NT2/D1 (cell line): ENCODE measurements at regions not wholly inside any gene's neighbourhood (a gene's known extent, or its start where the extent isn't known, plus 50 kb on each side); places are given as distances from the start of the nearest gene placed in this dataset.

Experiments used
- DNase-seq: peaks from one replicate; pipeline ENCODE4 v3.0.0-alpha.2; 2011; ENCODE audit warnings: low read depth, low spot score
- H3K27me3 ChIP-seq: 2 replicates; pipeline ENCODE4 v1.6.0; 2011; ENCODE audit warnings: mild to moderate bottlenecking; ENCODE audit not compliant: insufficient read length, insufficient read depth
- H3K36me3 ChIP-seq: 2 replicates; pipeline ENCODE4 v1.6.1; 2011; ENCODE audit warnings: mild to moderate bottlenecking, low read length, mixed read lengths; ENCODE audit not compliant: insufficient read depth, insufficient read length
- H3K4me1 ChIP-seq: 2 replicates; pipeline ENCODE4 v1.5.1; 2011; ENCODE audit not compliant: insufficient read depth, insufficient read length
- H3K4me3 ChIP-seq: 2 replicates; pipeline ENCODE4 v1.5.1; 2011; ENCODE audit warnings: low read depth; ENCODE audit not compliant: insufficient read length
- H3K9ac ChIP-seq: 2 replicates; pipeline ENCODE4 v1.6.0; 2011; ENCODE audit warnings: low read depth; ENCODE audit not compliant: insufficient read length
- H3K9me3 ChIP-seq: 2 replicates; pipeline ENCODE4 v1.5.1; 2011; ENCODE audit warnings: mild to moderate bottlenecking, low read length; ENCODE audit not compliant: insufficient read depth
- SUZ12 ChIP-seq: IDR thresholded peaks from 2 replicates; pipeline ENCODE4 v1.6.1; 2011; ENCODE audit not compliant: insufficient read length, insufficient read depth; ENCODE audit errors: extremely low read depth
- YY1 ChIP-seq: IDR thresholded peaks from 2 replicates; pipeline ENCODE4 v1.6.1; 2011; ENCODE audit not compliant: insufficient read length, insufficient read depth
- ZNF274 ChIP-seq: IDR thresholded peaks from 2 replicates; pipeline ENCODE4 v1.6.1; 2011; ENCODE audit warnings: mild to moderate bottlenecking, low read depth, low read length

DNA sequence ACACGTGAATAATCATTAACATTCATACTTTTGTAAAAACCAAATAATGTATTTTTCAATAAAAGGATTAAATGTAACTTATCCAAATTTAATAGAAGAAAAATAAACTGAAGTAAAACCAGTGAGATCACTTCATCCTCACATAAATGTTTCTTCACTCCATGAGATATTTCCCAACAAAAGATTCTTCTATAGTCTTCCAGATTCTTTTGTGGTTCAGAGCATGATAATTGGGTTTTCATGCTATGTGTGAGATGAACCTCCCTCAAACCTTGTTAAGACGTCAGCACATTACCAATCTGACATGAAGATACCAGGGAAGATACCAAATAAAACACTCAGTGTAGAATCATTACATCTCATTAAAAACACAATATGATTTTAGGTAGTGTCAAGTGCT lies 62.9 kb upstream of the OXGR1 start:
- peaks cover 5% of the 10 kb centered on the region; the same call in 1 of the 2 replicates for H3K9me3 ChIP-seq
- no peak overlapping the region for H3K4me3 ChIP-seq
- H3K4me1 ChIP-seq, result no peaks in the 10 kb centered on the region
- no peaks in the 10 kb centered on the region for H3K36me3 ChIP-seq
- no peaks in the 10 kb centered on the region for H3K27me3 ChIP-seq
- DNase-seq, result no peak
- no peak for TF ChIP-seq YY1
- TF ChIP-seq ZNF274, result no peak
- no peak for TF ChIP-seq SUZ12
- H3K9ac ChIP-seq, result no peak overlapping the region

DNA sequence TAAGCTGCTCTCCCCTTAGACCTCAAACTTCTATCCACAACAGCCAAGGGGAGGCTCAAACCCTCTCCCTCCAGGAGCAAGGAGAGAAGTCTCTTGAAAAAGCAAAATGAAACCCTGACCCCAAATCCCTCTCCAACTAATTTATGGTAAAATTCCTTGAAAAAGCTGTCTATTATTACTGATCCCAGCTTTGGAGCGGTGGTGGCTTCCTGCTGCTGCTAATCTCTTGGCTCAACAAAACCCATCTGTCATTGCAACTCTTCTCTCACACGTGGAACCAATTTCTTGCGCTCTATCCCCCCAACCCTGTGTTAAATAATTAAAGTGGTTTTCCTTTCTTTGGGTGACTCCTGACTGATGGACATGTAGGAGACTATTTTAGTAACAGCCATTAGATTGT lies 64.1 kb upstream of the OXGR1 start:
- no peak for DNase-seq
- TF ChIP-seq ZNF274, result no peak
- no peak for TF ChIP-seq YY1
- TF ChIP-seq SUZ12, result no peak
- H3K9ac ChIP-seq, result no peak overlapping the region
- H3K27me3 ChIP-seq, result no peaks in the 10 kb centered on the region
- H3K9me3 ChIP-seq, result peaks cover 5% of the 10 kb centered on the region; the same call in 1 of the 2 replicates
- H3K36me3 ChIP-seq, result no peaks in the 10 kb centered on the region
- H3K4me1 ChIP-seq, result no peaks in the 10 kb centered on the region
- no peak overlapping the region for H3K4me3 ChIP-seq

DNA sequence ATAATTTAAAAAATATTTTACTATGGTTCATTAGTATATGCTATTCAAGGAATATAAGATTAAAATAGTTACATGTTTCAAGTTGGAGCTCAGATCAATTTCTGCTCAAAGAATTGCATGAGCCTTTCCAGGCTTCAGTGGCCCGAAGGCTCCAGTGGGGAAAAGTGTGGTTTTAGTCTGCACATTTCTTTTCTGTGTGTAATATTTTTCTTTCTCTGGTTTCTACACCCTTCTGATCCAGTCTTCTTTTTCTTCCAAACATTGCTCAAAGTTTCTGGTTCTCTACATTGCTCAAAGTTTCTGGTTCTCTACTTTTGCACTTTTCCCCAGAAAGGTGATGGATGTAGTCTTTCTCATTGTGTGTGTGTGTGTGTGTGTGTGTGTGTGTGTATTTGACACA lies 64.7 kb upstream of the OXGR1 start:
- TF ChIP-seq SUZ12 (no peak), YY1 (no peak), ZNF274 (no peak)
- no peak overlapping the region for H3K9ac ChIP-seq
- peaks cover 5% of the 10 kb centered on the region; the same call in 1 of the 2 replicates for H3K9me3 ChIP-seq
- H3K27me3 ChIP-seq, result no peaks in the 10 kb centered on the region
- H3K4me1 ChIP-seq, result no peaks in the 10 kb centered on the region
- no peak for DNase-seq
- H3K4me3 ChIP-seq, result no peak overlapping the region
- H3K36me3 ChIP-seq, result no peaks in the 10 kb centered on the region

DNA sequence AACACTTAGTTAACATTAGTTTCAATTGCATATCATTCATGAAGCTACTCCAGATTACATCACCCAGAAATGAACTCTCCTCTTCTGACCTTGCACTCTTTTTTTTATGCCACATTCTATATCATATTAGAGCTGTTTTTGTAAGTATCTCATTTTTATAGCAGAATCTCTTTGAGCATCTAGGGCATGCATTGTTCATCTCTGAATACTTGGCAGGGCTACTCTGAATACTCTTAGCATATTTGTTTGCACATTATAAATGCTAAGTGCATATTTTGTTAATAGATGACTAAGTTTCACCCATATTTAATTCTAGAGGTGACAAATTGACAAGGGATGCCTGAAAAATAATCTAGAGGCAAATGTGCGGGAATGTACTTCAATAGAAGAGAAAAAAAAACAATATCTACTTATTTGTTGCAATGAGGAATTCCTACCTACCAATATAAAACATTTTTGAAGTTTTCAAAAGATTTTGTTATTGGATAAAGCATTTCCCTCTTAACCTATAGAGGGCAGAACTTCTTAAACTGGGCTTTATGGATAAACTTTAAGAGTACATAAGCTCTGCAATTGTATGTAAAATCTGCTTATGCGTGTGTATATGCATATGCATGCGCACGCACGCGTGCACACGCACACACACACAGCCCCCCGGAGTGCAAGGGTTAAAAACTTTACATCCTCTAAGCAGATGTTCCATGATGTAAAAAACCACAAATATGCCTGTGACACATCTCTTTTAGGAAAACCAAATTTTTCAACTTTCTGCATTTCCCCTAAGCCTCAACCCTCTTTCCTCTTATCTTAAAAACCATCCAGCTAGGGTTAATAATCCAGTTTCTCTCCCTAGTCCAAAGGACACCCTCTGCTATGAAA lies 73.0 kb upstream of the OXGR1 start:
- Histone ChIP-seq H3K4me1 (no peaks in the 10 kb centered on the region), H3K9ac (no peak overlapping the region), H3K4me3 (no peak overlapping the region), H3K9me3 (no peaks in the 10 kb centered on the region), H3K36me3 (no peaks in the 10 kb centered on the region), H3K27me3 (no peaks in the 10 kb centered on the region)
- TF ChIP-seq ZNF274, result no peak
- no peak for TF ChIP-seq SUZ12
- TF ChIP-seq YY1, result no peak
- no peak for DNase-seq

DNA sequence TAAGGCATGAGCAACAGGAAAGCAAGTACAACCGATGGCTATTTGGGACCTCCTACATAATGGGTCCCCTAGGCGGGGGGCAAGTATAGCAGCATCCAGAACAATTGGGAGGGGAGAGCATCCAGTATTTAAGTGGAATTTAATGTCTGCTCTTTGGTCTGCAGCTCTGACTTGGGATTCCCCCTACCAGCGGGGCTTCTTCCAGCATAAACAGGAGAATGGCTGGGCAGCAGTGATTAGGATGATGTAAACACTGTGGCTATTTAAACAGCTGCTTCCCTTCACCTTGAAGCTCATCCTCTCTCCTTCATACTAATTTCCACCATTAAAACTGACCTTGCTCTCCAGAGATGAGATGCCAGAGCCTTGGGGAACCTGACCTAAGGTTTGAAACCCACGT lies 73.9 kb upstream of the OXGR1 start:
- no peak for DNase-seq
- no peak overlapping the region for H3K4me3 ChIP-seq
- H3K36me3 ChIP-seq, result no peaks in the 10 kb centered on the region
- no peaks in the 10 kb centered on the region for H3K9me3 ChIP-seq
- TF ChIP-seq SUZ12 (no peak), ZNF274 (no peak), YY1 (no peak)
- H3K27me3 ChIP-seq, result no peaks in the 10 kb centered on the region
- H3K9ac ChIP-seq, result no peak overlapping the region
- no peaks in the 10 kb centered on the region for H3K4me1 ChIP-seq

DNA sequence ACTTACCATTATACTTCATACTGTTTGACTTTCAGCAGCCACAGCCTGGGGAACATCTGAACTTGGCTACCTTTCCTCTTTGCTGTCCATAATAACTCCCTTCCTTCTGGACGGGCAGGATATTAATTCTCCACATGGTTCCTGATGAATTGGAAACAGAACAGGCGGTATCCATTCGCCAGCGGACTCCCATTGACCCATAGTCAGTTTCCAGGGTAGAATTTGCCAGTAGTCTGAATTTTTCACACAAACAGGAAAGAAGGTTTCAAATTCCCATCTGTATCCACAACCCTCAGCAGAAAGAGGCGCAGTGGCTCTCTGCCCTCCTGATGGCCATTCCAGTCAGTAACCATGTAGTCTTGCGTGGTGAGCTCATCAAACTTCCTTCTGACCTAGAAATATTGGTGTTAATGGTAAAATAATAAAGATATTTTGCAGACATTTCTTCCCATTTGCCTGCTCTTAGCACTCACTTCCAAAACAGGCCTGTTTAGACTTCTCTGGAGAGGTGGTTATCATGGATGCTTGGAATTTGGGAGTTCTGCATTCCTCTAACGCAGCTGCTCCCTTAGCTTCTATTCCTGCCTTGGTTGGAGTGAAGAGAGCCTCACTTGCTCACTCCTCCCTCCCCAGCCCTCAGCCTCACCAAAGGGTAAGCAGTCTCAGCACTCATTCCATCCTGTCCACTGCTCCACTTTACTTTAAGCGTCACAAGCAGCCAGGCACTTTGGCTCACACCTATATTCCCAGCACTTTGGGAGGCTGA lies 75.0 kb upstream of the OXGR1 start:
- H3K4me3 ChIP-seq, result no peak overlapping the region
- no peak for DNase-seq

DNA sequence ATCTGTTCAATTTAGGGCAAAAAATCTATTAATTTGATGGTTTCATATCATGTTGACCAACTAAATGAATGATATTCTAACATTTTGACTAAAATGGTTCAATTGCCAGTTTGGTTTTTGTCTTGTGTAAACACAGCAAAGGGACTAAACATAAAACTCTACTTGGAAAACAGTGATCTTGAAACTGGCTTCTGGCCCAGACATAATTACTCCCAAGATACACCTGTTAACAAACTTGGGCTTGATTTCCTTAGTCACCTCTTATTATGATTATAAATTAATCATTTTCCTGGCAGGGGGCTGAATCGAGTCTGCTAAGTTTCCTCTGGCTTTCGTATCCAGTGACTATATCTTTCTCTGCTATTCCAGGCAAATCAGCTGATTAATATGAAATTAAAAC lies 78.0 kb upstream of the OXGR1 start:
- no peak for DNase-seq
- TF ChIP-seq ZNF274 (no peak), YY1 (no peak), SUZ12 (no peak)
- H3K9me3 ChIP-seq, result no peaks in the 10 kb centered on the region

More for the DNA sequence above, 75.0 kb upstream of the OXGR1 start:
- Histone ChIP-seq H3K27me3 (no peaks in the 10 kb centered on the region), H3K36me3 (no peaks in the 10 kb centered on the region), H3K9ac (no peak overlapping the region), H3K9me3 (no peaks in the 10 kb centered on the region), H3K4me1 (no peaks in the 10 kb centered on the region)
- TF ChIP-seq SUZ12, result no peak
- TF ChIP-seq ZNF274, result no peak
- no peak for TF ChIP-seq YY1

More for the DNA sequence above, 78.0 kb upstream of the OXGR1 start:
- Histone ChIP-seq H3K4me1 (no peaks in the 10 kb centered on the region), H3K9ac (no peak overlapping the region), H3K4me3 (no peak overlapping the region), H3K36me3 (no peaks in the 10 kb centered on the region), H3K27me3 (no peaks in the 10 kb centered on the region)
